ENCODE measurements at regions not wholly inside any gene's neighbourhood (a gene's known extent, or its start where the extent isn't known, plus 50 kb on each side); places are given as distances from the start of the nearest gene placed in this dataset.
A peak's percentile ranks its signal among the peaks of the same experiment; 100 is the strongest.

- no peak overlapping the region for H3K4me3 ChIP-seq (ENCODE audit: low read depth, low read length)
- DNase-seq (ENCODE audit: low read depth): no peak
- TF ChIP-seq, protein P1, sequence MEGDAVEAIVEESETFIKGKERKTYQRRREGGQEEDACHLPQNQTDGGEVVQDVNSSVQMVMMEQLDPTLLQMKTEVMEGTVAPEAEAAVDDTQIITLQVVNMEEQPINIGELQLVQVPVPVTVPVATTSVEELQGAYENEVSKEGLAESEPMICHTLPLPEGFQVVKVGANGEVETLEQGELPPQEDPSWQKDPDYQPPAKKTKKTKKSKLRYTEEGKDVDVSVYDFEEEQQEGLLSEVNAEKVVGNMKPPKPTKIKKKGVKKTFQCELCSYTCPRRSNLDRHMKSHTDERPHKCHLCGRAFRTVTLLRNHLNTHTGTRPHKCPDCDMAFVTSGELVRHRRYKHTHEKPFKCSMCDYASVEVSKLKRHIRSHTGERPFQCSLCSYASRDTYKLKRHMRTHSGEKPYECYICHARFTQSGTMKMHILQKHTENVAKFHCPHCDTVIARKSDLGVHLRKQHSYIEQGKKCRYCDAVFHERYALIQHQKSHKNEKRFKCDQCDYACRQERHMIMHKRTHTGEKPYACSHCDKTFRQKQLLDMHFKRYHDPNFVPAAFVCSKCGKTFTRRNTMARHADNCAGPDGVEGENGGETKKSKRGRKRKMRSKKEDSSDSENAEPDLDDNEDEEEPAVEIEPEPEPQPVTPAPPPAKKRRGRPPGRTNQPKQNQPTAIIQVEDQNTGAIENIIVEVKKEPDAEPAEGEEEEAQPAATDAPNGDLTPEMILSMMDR (IDR thresholded peaks at IDR 0.05; ENCODE audit: insufficient read depth, low read depth, low read length, missing control alignments): no peak
Measured at GRCh38 chr11:112403432-112403831, 142.8 kb upstream of the PLET1 start.

GRCh38 chr11:112404112-112404511 is 143.5 kb upstream of the PLET1 start:
- TF ChIP-seq, protein P1 (IDR thresholded peaks at IDR 0.05; ENCODE audit: insufficient read depth, low read depth, low read length, missing control alignments): no peak
- no peak for DNase-seq (ENCODE audit: low read depth)
- no peak overlapping the region for H3K4me3 ChIP-seq (ENCODE audit: low read depth, low read length)

- no peak for DNase-seq (ENCODE audit: low read depth)
- H3K4me3 ChIP-seq (ENCODE audit: low read depth, low read length): no peak overlapping the region
- TF ChIP-seq, protein P1 (IDR thresholded peaks at IDR 0.05; ENCODE audit: insufficient read depth, low read depth, low read length, missing control alignments): no peak
Measured at GRCh38 chr11:112408517-112408916, 147.9 kb upstream of the PLET1 start.

DNA sequence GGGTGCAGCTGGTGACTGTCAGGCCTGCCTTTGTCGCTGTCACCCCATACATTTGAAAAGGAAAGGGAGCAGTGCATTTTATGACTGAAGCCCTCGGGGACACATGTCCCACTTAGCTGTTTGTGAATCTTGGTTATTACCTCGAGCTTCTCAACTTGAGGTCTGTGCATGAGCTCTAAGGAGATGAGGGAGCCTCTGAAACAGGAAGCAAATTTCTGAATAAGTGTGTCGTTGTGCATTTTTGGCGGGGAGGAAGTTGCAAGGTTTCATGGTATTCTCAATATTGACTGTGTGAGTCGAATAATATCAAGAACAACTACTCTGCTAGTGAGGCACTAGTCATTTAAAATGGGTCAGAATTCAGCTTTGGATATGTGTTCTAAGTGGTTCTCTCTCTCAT is 149.7 kb upstream of the PLET1 start:
- TF ChIP-seq, protein P1 (IDR thresholded peaks at IDR 0.05; ENCODE audit: insufficient read depth, low read depth, low read length, missing control alignments): no peak
- H3K4me3 ChIP-seq (ENCODE audit: low read depth, low read length): no peak overlapping the region
- peak; percentile 21 for DNase-seq (ENCODE audit: low read depth)

DNA sequence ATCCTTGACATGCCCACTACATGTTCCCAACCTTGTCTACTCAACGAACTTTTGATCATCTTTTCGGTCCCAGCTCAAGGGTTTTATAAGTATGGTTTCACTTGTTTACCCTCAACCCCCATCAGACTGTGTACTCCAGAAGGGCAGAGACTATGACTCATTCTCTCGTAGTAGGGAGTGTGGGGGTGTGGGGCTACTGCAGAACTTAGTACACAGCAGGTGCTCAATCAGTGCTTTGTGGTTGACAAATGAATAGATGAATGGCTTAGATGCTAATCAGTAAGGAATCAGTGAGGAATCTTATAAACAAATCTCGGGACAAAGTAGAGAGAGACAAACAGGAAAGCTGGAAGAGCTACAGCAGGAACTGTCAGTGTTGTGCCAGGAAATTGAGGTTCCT is 151.7 kb upstream of the PLET1 start:
- no peak for DNase-seq (ENCODE audit: low read depth)
- H3K4me3 ChIP-seq (ENCODE audit: low read depth, low read length): no peak overlapping the region
- TF ChIP-seq, protein P1 (IDR thresholded peaks at IDR 0.05; ENCODE audit: insufficient read depth, low read depth, low read length, missing control alignments): no peak

DNA sequence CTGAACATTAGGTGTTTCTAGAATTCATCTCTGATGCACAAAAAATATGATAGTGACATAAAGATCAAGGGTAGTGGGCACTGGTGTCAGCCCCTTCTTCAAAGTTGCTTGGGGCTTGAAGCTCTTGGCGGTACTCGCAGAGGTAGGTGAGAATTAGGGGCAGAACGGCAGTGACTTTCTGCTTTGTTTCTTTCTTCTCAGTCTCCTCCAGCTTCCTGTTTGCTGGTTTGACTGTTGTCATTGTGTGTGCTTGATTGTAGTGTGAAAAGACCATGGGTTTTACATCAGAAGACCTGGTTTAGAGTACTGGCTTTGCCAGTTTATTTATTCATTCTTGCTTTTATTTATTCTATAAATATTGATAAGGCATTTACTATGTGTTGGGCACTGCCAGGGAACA is 156.7 kb upstream of the PLET1 start:
- no peak overlapping the region for H3K4me3 ChIP-seq (ENCODE audit: low read depth, low read length)
- TF ChIP-seq, protein P1 (IDR thresholded peaks at IDR 0.05; ENCODE audit: insufficient read depth, low read depth, low read length, missing control alignments): no peak
- no peak for DNase-seq (ENCODE audit: low read depth)

- H3K4me3 ChIP-seq (ENCODE audit: low read depth, low read length): no peak overlapping the region
- no peak for DNase-seq (ENCODE audit: low read depth)
- TF ChIP-seq, protein P1 (IDR thresholded peaks at IDR 0.05; ENCODE audit: insufficient read depth, low read depth, low read length, missing control alignments): no peak
Measured at GRCh38 chr11:112418438-112418837, 157.8 kb upstream of the PLET1 start.
